NCI-H146 (cell line): ENCODE measurements at regions not wholly inside any gene's neighbourhood (a gene's known extent, or its start where the extent isn't known, plus 50 kb on each side); places are given as distances from the start of the nearest gene placed in this dataset.

ENCODE experiments used
- DNase-seq: peaks from one replicate; lab custom pipeline; 2025; lab: John Stamatoyannopoulos, UW

DNA sequence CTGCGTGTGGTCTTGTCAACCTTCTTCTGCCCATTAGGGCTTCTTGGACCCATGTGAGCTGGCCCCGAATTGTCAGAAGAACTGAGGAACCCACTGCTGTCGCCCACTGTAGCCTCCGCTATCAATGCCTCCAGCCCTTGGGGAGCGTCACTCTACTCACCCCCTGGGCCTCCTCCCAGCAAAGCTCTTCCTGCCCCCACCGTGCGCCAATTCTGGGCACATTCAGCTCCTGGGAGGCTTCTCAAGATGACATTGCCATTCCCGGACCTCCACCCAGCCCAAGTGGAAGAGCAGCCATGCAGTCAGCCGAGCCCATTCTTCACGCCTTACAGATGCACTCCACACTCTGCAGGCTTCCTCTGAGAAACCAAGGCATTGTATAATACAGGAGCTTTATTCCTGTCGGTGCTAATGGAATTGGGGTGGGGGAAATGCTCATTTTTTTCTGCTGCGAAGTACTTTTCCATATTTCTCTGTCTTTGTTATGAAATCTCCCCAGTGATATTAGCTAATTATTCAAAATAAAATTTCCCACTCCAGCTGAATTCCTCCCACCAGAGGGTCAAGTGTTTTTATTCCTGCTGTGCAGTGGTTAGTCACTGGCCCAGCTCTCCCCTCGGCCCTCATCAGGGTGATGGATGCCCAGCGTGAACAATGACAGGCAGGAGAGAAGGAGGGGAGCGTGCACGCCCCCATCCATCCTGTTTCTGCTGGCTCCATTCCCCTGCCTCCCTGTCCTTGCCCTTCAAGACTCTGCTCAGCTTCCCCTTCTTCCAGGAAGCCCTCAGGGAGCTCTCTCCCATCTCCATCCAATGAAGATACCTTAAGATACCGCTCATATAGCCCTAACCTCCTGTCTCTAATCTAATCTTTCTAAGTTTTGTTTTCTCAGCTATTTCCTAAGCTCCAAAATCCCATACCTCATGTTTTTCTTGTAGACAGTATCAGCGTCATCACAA, 87.7 kb downstream of the C16orf95 start:
- DNase-seq, result no peak

DNA sequence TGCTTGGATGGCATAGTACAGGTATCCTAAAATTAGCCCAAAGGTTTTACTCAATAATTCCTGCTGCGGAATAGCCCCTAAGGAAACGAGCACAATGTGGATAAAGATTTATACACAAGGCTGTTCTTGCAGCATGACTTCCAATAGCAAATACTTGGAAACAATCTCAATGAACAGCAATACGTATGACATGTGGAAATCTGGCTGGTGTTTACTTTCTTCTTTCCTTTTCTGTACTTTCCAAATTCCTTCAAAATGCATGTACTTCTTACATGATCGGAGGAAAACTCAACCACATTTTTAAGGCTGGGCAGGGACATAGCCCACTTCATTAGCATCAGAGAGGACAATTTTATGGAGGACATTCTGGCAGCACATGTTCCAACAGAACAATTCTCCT, 86.6 kb downstream of the C16orf95 start:
- no peak for DNase-seq

DNA sequence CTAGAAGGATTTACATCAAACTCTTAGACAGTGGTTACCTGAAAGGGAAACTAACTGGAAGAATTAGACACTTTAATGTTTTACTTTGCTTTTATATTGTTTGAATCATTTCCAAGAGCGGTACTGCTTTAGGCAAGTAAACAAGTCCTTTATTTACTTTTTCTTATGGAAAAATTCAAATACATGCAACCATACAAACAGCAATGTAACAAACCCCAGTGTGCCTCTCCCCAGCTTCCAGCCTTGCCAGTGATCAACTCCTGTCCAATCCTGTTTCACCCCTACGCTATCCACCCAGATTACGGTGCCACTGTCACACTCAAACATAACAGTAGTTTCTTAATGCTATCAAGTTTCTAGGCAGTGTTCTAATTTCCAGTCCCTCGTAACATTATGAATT, 85.9 kb downstream of the C16orf95 start:
- no peak for DNase-seq

DNA sequence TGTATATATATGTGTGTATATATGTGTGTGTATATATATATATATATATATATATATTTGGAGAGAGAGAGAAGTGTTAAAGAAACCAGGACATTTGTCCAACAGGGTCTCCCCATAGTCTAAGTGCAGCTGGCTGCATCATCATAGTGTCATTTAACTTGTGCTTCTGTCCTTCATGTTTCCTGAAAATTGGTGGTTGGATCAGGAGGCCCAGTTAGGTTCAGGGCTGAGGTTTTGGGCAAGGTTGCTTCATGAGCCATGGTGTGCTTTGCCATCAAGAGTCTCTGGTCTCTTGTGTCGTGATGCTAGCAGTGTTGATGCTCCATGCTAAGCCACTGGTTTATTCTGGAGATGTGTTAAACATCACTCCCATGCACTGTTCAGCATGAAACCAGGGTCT, 85.3 kb downstream of the C16orf95 start:
- no peak for DNase-seq

DNA sequence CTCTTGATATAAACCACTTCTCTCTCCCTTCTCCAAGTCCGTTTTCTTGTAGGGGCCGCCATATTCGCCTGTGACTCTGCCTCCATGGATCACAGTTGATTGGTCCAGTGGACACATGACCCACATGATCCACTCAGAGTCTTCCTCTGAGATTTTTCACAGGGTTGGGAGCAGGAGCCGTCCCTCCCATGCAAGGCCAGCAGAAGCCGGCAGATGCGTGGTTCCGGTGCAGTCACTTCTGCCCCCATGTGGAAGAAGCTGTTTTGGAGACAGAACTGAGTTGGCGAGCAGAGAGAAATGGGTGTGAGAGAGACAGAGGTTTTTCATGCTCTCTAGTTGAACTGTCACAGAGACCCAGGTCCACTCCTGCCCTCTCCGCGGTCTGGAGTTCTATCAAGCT, 83.3 kb downstream of the C16orf95 start:
- DNase-seq, result no peak

DNA sequence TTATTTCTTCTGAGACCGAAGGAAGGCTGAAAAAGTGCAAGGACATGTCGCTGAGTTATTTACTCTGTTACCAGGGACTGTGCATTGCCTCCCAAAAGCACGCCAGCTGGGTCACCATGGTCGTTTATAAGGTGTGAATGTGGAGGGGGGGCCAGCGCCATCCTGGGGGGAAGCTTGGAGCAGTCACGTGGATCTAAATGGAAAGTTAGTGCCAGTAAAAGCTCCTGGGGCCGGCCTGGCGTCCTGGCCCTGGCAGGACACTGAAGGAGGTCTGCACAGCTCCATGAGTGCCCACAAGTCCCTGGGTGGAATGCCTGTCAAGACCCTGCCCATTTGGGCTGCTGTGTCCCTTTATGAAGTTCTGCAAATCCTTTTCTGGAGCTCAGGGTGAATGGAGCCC, 82.6 kb downstream of the C16orf95 start:
- DNase-seq, result no peak

DNA sequence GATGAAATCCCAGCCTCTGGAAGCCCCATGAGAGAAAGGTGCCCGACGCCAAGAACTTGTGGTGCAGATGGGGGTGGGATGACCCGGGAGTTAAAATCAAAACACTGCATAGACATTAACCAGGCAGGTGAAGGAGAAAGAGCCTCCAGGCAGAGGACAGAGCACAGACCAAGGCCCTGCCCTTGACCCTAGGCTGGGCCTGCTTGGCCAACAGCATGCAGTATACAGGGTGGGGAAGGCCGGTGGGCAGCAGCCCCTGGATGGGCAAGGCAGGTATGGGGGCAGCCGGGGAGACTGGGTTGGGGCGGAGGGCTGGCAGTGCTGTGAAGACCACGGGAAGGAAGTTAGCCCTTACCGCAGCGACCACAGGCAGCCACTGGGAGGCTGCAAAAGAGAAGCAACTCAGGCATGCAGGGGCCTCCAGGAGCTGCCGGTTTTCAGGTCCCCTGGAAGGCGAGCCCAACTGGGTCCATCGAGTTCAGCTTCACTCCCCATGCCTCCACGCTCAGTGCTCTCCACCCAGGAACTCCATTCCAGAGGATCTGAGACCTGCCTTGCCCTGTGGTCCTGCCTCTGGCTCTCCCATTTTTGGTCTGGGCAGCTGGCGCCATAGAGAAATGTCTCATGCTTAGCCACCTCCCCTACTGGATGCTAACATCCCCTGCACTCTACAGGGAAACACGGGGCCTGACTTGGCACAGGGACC, 81.2 kb downstream of the C16orf95 start:
- no peak for DNase-seq

DNA sequence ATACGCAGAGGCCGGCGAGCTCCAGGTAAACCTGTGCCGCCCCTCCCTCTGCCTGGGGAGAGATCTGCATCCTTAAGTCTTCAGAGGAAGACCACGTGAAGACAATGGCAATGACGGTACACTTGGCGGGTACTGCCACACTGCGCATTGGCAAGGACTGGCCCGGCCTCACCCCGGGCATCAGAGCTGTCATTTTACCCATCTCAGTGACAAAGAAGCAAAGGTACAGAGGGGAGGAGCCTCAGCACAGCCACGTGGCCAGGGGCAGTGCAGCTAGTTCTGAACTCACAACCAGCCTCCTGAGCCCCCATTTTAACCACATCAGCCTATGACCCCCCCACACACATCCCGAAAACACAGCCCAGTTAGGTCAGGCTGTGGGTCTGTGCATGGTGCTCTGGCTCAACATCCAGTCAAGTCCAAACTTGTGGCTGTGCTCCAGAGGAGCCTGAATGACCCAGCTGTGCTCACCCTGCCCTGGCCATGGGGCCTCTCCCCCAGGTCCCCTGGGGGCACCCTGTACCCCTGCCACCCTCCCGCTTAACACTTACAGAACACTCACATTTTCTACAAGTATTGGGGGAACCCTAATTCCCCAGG, 80.6 kb downstream of the C16orf95 start:
- no peak for DNase-seq

DNA sequence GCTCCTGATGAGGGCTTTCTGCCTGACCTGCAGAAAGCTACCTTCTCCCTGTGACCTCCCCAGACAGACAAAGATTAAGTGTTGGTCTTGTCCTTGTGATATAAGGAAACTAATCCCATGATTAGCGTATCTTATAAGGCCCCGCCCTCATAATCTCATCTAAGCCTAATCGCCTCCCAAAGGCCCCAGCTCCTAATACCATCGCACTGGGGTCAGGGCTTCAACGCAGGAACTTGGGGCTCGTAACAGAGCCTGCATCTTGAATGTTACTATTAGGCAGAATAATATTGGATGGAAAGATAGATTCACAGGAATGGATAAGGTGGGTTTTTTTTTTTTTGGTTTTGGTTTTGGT, 78.9 kb downstream of the C16orf95 start:
- no peak for DNase-seq

DNA sequence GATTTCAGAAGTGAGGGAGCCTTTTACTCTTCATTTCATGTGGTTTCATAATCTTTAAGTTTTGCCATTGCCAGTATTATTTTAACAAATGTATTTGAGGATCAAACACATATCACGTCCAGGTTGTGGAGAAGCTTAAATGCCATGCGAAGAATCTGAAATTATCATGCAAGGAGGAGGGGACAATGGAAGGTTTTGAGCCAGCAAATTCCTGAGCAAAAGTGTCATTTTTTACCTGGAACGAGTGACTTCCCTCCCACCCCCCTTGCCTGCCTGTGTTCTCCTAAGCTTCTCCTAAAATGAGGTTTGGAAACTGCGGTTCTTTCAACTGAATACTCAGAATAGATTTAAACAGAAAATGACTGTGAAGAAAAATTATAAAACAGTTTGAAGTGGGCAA, 77.6 kb downstream of the C16orf95 start:
- DNase-seq, result no peak

DNA sequence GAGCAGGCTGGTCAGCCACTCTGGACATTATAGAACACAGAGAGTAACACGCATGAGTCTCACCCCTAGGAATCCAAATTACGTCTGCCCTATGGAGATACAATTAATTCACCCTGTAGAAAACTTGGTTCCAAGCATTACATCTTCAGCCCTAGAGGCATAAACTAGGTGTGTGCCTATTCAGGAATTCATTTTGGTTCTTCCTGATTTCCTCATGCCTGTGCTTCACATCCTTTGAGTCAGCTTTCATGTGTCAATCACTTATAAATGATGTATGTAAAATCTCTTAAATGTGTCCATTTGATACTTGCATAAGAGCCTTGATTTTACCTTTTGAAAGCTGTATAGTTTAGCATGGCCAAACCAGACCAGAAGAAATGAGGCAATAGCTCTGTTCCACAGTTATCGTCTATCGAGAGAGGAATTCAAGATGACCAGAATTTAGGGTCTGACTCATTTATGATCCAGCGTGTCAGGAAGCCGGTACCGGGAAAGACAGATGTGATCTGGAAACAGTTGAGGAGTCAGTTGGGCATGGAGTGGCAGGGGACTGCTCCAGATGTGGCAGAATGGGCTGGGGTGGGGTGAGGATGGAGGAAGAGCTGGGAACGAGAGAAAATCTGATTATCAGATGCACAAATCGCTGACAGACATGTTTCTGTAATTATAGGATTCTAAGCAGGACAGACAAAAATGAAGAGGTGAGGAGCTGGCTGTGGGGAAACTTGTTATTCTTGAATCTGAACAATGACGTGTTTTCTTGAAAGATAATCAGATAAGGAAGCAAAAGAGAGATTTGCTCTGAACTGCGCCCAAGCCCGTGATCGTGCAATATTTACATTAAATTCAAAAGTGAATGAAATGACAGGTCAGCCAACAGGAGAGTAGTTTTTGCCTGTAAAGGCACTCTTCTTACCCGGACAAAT, 76.7 kb downstream of the C16orf95 start:
- no peak for DNase-seq

DNA sequence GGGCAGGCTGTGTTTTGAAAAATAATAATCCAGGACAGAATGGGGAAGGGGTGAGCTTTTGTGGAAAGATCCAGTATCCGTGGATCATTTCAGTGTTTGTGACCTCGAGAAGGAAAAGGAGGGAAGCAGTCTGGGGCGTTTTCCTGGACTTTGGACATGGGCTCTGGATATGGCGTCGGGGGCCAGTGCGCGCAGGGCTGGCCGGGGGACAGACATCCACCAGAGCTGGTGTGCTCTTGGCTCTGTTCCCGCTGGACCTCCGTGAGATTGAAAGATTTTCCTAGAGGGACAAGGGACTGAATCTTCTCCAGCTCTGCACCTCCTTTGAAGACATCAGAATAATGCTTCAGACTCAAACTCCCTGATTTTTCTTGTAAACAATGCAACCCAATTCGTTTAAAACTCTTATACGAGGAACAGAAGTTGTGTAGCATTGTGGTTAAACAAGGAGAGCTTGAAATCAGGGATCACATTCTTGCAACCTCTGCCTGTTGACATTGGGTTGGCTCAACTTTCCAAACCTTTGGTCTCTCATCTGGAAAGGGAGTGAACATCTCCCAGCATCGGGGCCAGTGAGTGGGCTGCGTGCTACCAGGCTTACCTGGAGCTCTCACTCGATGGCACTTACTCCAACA, 75.9 kb downstream of the C16orf95 start:
- DNase-seq, result no peak

DNA sequence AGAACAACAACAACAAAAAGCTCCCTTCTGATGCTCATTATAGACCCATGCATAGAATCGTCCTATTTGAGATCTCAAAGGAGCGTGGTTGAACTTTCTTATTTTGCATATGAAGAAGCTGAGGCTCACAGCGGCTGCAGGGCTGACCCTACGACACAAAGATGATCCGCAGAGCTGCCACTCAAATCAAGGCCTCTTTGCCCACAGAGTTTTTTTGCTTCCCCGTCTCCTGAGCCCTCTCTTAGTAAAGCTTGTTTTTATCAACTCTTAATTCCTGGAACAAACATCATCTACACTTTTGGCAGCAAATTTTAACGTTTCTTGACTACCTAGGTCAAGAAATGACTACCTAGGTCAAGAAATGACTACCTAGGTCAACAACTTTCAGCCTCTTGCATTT, 73.7 kb downstream of the C16orf95 start:
- no peak for DNase-seq

DNA sequence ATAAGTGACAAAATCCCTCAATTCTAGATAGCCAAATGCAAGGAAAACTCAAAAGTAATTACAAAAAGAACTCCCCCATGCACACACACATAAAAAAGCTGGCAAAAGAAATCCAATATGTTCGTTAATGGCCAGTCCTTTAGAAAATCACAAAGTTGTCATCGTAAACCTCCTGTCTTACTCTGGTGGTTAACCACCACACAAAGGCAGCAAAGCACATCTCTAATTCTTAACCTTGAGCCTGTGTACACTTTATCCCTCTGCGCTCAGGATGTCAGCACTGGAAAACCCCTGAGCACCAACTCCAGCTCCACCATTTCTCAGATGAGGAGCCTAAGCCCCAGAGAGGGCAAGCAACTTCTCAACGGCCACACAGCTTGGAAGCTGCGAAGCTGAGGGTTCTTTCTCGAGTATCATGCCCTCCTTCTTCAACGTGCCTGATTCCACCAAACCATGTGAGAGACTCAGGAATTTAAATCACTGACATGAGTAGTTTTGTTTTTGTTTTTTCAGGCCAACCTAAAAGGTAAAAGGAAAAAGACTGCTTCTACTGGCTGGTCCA, 72.5 kb downstream of the C16orf95 start:
- no peak for DNase-seq

DNA sequence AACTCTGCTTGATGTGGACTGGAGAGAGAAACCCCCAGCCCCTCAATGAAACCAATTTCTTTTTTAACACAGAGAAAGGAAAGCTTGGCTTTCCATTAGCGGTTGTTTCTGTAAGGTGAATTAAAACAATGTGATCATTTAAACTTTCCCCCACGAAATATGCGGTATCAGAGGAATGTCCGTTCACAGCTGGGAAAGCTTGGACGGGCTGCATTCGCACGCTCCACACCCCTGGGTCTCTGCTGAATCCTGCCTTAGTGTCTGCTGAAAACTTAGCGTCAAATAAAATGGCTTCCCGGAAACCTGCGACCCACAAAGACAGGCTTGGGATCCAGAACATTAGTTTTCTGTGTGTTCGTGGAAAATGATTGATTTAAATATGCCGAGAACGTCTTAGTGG, 71.7 kb downstream of the C16orf95 start:
- no peak for DNase-seq

DNA sequence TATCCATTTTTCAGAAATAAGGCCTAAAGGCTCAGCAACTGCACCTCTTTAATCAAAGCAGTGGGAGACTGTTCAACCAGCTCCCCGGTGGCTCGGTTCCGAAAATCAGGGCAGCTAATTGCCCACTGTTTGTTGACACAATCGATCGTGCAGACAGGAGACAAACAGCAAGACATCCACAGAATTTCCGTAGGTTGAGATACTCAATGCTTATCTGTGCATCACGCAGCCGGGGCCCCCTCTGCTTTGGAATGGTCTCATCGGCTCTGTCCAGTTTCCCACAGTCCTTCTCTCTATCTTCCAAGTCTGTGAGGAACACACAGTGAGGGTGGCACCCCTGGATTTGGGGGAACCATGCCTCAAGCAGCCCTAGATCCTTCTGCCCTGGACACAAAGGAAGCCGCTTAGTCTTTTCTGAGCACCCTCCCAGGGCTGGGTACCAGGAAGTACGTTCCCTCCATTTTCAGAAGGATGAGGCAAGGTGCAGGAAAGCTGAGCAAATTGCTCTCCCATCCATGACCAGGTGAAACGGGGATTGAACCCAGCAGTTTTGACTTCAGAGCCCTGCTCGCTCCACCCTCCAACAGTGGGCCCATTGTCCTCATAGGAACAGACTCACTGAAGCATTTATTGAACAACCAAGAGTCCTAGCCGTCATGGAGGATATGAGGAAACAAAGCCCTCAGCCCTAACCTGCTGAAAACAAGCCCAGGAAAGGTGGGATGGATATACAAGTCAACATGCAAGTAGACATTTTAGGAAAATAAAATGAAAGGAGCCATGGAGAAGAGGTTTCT, 70.7 kb downstream of the C16orf95 start:
- DNase-seq, result peak; percentile 71

DNA sequence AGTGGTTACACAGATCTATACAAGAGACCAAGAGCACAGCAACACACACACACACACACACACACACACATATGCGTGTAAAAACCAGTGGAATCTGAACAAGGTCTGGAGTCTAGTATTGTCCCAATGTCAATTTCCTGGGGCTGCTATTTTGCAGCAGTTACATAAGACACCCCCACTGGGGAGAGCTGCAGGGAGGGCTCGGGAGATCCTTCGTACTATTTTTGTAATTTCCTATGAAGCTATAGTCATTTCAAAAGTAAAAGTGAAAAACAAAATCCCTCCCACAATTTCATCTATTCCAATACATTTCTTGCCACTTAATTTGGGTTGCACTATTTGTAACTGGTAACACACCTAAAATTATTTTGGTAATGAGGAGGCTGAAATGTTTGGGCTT, 68.5 kb downstream of the C16orf95 start:
- DNase-seq, result no peak

DNA sequence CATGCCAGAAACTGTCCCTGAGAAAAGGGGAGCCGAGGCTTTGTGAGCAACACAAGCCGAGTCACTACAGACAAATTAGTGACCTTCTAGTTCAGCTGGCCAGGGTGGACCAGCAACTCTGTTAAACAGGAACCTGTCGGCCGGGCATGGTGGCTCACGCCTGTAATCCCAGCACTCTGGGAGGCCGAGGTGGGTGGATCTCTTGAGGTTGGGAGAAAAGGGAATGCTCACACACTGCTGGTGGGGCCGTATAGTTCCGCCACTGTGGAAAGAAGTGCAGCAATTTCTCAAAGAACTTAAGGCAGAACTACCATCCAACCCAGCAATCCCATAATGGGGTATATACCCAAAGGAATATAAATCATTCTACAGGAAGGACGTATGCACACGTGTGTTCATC, 67.8 kb downstream of the C16orf95 start:
- DNase-seq, result no peak

DNA sequence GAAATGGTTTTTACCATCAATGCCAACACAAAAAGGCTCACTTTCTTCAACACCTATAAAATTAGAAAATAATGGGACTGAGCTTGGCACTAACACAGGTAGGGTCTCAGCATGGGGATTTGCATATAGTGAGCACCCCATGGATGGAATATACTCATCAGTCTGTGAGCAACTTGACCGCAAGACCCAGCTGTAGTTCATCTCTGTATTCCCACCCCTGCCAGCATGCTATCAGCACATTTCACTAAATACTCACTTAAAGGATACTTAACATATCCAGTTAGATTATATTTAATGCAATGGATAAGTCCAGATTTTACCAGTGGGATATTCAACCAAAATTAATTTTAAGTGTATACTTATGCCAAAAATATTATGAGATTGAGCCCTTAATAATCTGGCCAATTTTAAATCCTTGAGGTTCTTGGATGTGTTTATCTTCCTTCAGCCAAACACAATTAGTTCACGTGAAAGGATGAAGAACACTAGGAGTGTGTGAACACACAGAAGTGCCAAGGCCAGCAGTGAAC, 66.7 kb downstream of the C16orf95 start:
- DNase-seq, result no peak
